ENCODE measurements at regions not wholly inside any gene's neighbourhood (a gene's known extent, or its start where the extent isn't known, plus 50 kb on each side); places are given as distances from the start of the nearest gene placed in this dataset.

GRCh38 chr7:12979181-12979580, 291.7 kb downstream of the ARL4A start:
- Mint-ChIP-seq H3K36me3 (ENCODE audit: low read depth) (no peaks in the 10 kb centered on the region), H3K27ac (no peak overlapping the region), H3K9me3 (no peaks in the 10 kb centered on the region), H3K27me3 (no peaks in the 10 kb centered on the region), H3K4me1 (no peaks in the 10 kb centered on the region), H3K4me3 (no peak overlapping the region)
- ChIA-PET POLR2A (no interaction called here), CTCF (no interaction called here)
- DNase-seq, result no peak

- ChIA-PET POLR2A (no interaction called here), CTCF (no interaction called here)
- Mint-ChIP-seq H3K4me1 (no peaks in the 10 kb centered on the region), H3K9me3 (no peaks in the 10 kb centered on the region), H3K27me3 (no peaks in the 10 kb centered on the region), H3K36me3 (ENCODE audit: low read depth) (no peaks in the 10 kb centered on the region), H3K27ac (no peak overlapping the region), H3K4me3 (no peak overlapping the region)
- DNase-seq, result no peak
Measured at GRCh38 chr7:12982178-12982577, 294.7 kb downstream of the ARL4A start.

GRCh38 chr7:12984117-12984516, 296.7 kb downstream of the ARL4A start:
- Mint-ChIP-seq H3K4me1 (no peaks in the 10 kb centered on the region), H3K27ac (no peak overlapping the region), H3K4me3 (no peak overlapping the region), H3K9me3 (no peaks in the 10 kb centered on the region), H3K36me3 (ENCODE audit: low read depth) (no peaks in the 10 kb centered on the region), H3K27me3 (no peaks in the 10 kb centered on the region)
- POLR2A ChIA-PET, result no interaction called here
- DNase-seq, result no peak
- CTCF ChIA-PET, result no interaction called here

GRCh38 chr7:12985228-12985627, 297.8 kb downstream of the ARL4A start:
- no peaks in the 10 kb centered on the region for H3K36me3 Mint-ChIP-seq (ENCODE audit: low read depth)

GRCh38 chr7:12985752-12986151, 298.3 kb downstream of the ARL4A start:
- no peak overlapping the region for H3K27ac Mint-ChIP-seq

More at GRCh38 chr7:12985228-12985627, 297.8 kb downstream of the ARL4A start:
- no peaks in the 10 kb centered on the region for H3K4me1 Mint-ChIP-seq
- CTCF ChIA-PET, result no interaction called here
- POLR2A ChIA-PET, result no interaction called here
- H3K4me3 Mint-ChIP-seq, result no peak overlapping the region
- H3K27me3 Mint-ChIP-seq, result no peaks in the 10 kb centered on the region
- DNase-seq, result no peak
- no peak overlapping the region for H3K27ac Mint-ChIP-seq
- no peaks in the 10 kb centered on the region for H3K9me3 Mint-ChIP-seq

GRCh38 chr7:12987238-12987637, 299.8 kb downstream of the ARL4A start:
- Mint-ChIP-seq H3K9me3 (no peaks in the 10 kb centered on the region), H3K27me3 (no peaks in the 10 kb centered on the region), H3K4me1 (no peaks in the 10 kb centered on the region), H3K36me3 (ENCODE audit: low read depth) (no peaks in the 10 kb centered on the region), H3K27ac (no peak overlapping the region), H3K4me3 (no peak overlapping the region)
- POLR2A ChIA-PET, result no interaction called here
- CTCF ChIA-PET, result no interaction called here
- DNase-seq, result no peak

More at GRCh38 chr7:12985752-12986151, 298.3 kb downstream of the ARL4A start:
- Mint-ChIP-seq H3K4me3 (no peak overlapping the region), H3K4me1 (no peaks in the 10 kb centered on the region), H3K9me3 (no peaks in the 10 kb centered on the region), H3K36me3 (ENCODE audit: low read depth) (no peaks in the 10 kb centered on the region), H3K27me3 (no peaks in the 10 kb centered on the region)
- POLR2A ChIA-PET, result no interaction called here
- DNase-seq, result no peak
- CTCF ChIA-PET, result no interaction called here

- ChIA-PET POLR2A (no interaction called here), CTCF (no interaction called here)
Measured at GRCh38 chr7:12990440-12990839, 303.0 kb downstream of the ARL4A start.

GRCh38 chr7:12993025-12993424, 305.6 kb downstream of the ARL4A start:
- Mint-ChIP-seq H3K36me3 (ENCODE audit: low read depth) (no peaks in the 10 kb centered on the region), H3K9me3 (no peaks in the 10 kb centered on the region), H3K27ac (no peak overlapping the region), H3K27me3 (no peaks in the 10 kb centered on the region), H3K4me1 (no peaks in the 10 kb centered on the region), H3K4me3 (no peak overlapping the region)
- no peak for DNase-seq
- POLR2A ChIA-PET, result no interaction called here
- CTCF ChIA-PET, result no interaction called here

More at GRCh38 chr7:12990440-12990839, 303.0 kb downstream of the ARL4A start:
- Mint-ChIP-seq H3K27ac (no peak overlapping the region), H3K4me3 (no peak overlapping the region), H3K36me3 (ENCODE audit: low read depth) (no peaks in the 10 kb centered on the region), H3K4me1 (no peaks in the 10 kb centered on the region), H3K27me3 (no peaks in the 10 kb centered on the region), H3K9me3 (no peaks in the 10 kb centered on the region)
- DNase-seq, result no peak

- no peak for DNase-seq
- Mint-ChIP-seq H3K9me3 (no peaks in the 10 kb centered on the region), H3K4me3 (no peak overlapping the region), H3K4me1 (no peaks in the 10 kb centered on the region), H3K27me3 (peaks cover 3% of the 10 kb centered on the region), H3K36me3 (ENCODE audit: low read depth) (no peaks in the 10 kb centered on the region), H3K27ac (no peak overlapping the region)
- ChIA-PET CTCF (no interaction called here), POLR2A (no interaction called here)
Measured at GRCh38 chr7:12995912-12996469, 308.6 kb downstream of the ARL4A start.

GRCh38 chr7:13007331-13007730, 319.9 kb downstream of the ARL4A start:
- Mint-ChIP-seq H3K36me3 (ENCODE audit: low read depth) (no peaks in the 10 kb centered on the region), H3K27me3 (no peaks in the 10 kb centered on the region), H3K4me3 (no peak overlapping the region), H3K27ac (no peak overlapping the region), H3K4me1 (no peaks in the 10 kb centered on the region), H3K9me3 (peaks cover 2% of the 10 kb centered on the region)
- CTCF ChIA-PET, result no interaction called here
- POLR2A ChIA-PET, result no interaction called here
- DNase-seq, result no peak

- Mint-ChIP-seq H3K27ac (no peak overlapping the region), H3K27me3 (no peaks in the 10 kb centered on the region), H3K4me1 (no peaks in the 10 kb centered on the region), H3K36me3 (ENCODE audit: low read depth) (no peaks in the 10 kb centered on the region), H3K4me3 (no peak overlapping the region), H3K9me3 (peaks cover 2% of the 10 kb centered on the region)
- no peak for DNase-seq
- POLR2A ChIA-PET, result no interaction called here
- CTCF ChIA-PET, result no interaction called here
Measured at GRCh38 chr7:13009517-13009916, 322.1 kb downstream of the ARL4A start.

- CTCF ChIA-PET, result no interaction called here
- Mint-ChIP-seq H3K4me3 (no peak overlapping the region), H3K9me3 (peaks cover 2% of the 10 kb centered on the region), H3K27ac (no peak overlapping the region), H3K4me1 (no peaks in the 10 kb centered on the region), H3K36me3 (ENCODE audit: low read depth) (no peaks in the 10 kb centered on the region), H3K27me3 (no peaks in the 10 kb centered on the region)
- no peak for DNase-seq
- POLR2A ChIA-PET, result no interaction called here
Measured at GRCh38 chr7:13014011-13014410, 326.6 kb downstream of the ARL4A start.

- no peak overlapping the region for H3K27ac Mint-ChIP-seq
- ChIA-PET CTCF (no interaction called here), POLR2A (no interaction called here)
- no peaks in the 10 kb centered on the region for H3K27me3 Mint-ChIP-seq
- no peak for DNase-seq
- peaks cover 2% of the 10 kb centered on the region for H3K9me3 Mint-ChIP-seq
- H3K36me3 Mint-ChIP-seq (ENCODE audit: low read depth), result no peaks in the 10 kb centered on the region
- H3K4me1 Mint-ChIP-seq, result no peaks in the 10 kb centered on the region
- H3K4me3 Mint-ChIP-seq, result no peak overlapping the region
Measured at GRCh38 chr7:13016036-13016581, 328.7 kb downstream of the ARL4A start.

GRCh38 chr7:13016592-13017332, 329.3 kb downstream of the ARL4A start:
- Mint-ChIP-seq H3K27ac (no peak overlapping the region), H3K27me3 (no peaks in the 10 kb centered on the region), H3K9me3 (no peaks in the 10 kb centered on the region), H3K4me1 (no peaks in the 10 kb centered on the region), H3K36me3 (ENCODE audit: low read depth) (no peaks in the 10 kb centered on the region), H3K4me3 (no peak overlapping the region)
- ChIA-PET POLR2A (no interaction called here), CTCF (no interaction called here)
- DNase-seq, result no peak
